GM12891 (cell line): ENCODE measurements at regions not wholly inside any gene's neighbourhood (a gene's known extent, or its start where the extent isn't known, plus 50 kb on each side); places are given as distances from the start of the nearest gene placed in this dataset.

ENCODE experiments used
- PAX5 ChIP-seq: IDR thresholded peaks from 2 replicates; pipeline ENCODE4 v1.6.1; 2011; ENCODE audit warnings: low read length, moderate library complexity, mild to moderate bottlenecking; ENCODE audit not compliant: insufficient read depth, severe bottlenecking
- POLR2A ChIP-seq: IDR thresholded peaks from 2 replicates; pipeline ENCODE4 v1.6.1; 2011; ENCODE audit warnings: low read depth, low read length, control low read depth
- POLR2AphosphoS5 ChIP-seq: IDR thresholded peaks from 2 replicates; pipeline ENCODE4 v1.6.1; 2011; ENCODE audit warnings: low read depth, low read length, control low read depth
- SPI1 ChIP-seq: IDR thresholded peaks from 2 replicates; pipeline ENCODE4 v1.6.1; 2011; ENCODE audit warnings: low read depth, low read length, control low read depth
- TAF1 ChIP-seq: IDR thresholded peaks from 2 replicates; pipeline ENCODE4 v1.6.1; 2011; ENCODE audit warnings: low read depth, low read length, control low read depth

DNA sequence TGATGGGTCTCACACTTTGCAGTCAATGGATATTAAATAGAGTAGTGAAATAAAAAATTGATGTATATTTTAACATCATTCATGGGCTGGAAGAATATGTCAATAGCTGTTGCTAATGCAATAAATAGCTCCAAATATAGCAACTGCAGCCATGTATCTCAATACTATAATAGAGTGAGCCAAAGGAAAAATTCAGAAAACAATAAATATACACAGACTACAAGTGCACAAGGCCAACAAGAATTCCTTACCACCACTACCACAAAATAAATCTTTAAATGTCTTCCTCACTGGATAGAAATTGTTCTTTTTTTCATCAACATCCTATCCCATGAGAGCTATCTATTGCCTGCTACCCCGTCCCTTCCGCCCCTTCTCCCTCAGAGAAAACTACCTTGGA lies 113.1 kb upstream of the TRIM24 start:
- TF ChIP-seq TAF1 = no peak
- TF ChIP-seq SPI1 = no peak
- no peak for TF ChIP-seq POLR2A
- TF ChIP-seq POLR2AphosphoS5 = no peak
- TF ChIP-seq PAX5 = no peak
